Suppressor macrophage treated with lipopolysaccharide for 1 hour (primary cell): ENCODE measurements at regions not wholly inside any gene's neighbourhood (a gene's known extent, or its start where the extent isn't known, plus 50 kb on each side); places are given as distances from the start of the nearest gene placed in this dataset.

Experiments
- DNase-seq, 3 donors: peaks; one replicate each; pipeline ENCODE4 v3.0.0-alpha.2; 2020 to 2022

GRCh38 chr12:124629789-124630480, 62.5 kb upstream of the NCOR2 start:
- no peak for DNase-seq

DNA sequence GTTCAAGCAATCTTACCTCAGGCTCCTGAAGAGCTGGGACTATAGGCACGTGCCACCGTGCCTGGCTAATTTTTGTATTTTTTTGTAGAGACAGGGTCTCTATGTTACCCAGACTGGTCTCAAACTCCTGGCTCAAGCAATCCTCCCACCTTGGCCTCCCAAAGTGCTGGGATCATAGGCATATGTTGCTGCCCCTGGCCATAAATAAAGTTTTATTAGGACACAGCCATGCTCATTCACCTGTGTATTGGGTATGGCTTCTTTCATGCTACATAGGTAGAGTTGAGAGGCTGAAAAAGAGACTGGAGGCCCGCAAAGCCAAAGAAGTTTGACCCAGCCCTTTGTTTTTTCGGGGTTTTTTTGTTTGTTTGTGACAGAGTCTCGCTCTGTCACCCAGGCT, 61.7 kb upstream of the NCOR2 start:
- no peak for DNase-seq

DNA sequence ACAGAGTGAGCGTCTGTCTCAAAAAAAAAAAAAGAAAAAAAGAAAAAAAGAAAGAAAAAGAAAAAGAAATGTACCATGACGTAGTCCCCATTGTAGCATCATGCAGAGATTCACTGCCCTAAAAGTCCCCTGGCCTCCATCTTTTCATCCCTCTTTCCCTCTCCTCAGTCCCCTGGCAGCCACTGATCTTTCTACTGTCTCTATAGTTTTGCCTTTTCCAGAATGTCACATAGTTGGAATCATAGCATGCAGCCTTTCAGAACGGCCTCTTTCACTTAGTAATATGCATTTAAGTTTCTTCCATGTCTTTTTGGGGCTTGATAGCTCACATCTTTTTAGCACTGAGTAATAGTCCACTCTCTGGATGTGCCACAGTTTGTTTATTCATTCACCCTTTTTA, 60.5 kb upstream of the NCOR2 start:
- DNase-seq: no peak

DNA sequence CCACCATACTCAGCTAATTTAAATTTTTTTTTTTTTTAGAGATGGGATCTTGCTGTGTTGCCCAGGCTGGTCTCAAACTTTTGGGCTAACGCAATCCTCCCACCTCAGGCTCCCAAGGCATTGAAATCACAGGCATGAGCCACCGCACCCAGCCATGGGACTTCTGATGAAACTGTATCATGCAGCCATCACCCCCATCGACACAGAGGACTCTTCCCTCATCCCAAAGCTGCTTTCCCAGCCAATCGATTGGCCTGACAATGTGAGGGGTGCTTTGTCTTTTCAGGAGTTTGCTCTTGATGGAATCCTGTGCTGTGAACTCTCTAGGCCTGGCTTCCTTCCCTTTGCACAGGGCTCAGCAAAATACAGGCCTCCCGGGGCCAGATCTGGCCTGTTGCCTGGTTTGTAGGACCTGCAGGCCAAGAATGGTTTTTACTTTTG, 59.6 kb upstream of the NCOR2 start:
- peak in 2 of 3 donors; percentile 27 to 39 for DNase-seq

DNA sequence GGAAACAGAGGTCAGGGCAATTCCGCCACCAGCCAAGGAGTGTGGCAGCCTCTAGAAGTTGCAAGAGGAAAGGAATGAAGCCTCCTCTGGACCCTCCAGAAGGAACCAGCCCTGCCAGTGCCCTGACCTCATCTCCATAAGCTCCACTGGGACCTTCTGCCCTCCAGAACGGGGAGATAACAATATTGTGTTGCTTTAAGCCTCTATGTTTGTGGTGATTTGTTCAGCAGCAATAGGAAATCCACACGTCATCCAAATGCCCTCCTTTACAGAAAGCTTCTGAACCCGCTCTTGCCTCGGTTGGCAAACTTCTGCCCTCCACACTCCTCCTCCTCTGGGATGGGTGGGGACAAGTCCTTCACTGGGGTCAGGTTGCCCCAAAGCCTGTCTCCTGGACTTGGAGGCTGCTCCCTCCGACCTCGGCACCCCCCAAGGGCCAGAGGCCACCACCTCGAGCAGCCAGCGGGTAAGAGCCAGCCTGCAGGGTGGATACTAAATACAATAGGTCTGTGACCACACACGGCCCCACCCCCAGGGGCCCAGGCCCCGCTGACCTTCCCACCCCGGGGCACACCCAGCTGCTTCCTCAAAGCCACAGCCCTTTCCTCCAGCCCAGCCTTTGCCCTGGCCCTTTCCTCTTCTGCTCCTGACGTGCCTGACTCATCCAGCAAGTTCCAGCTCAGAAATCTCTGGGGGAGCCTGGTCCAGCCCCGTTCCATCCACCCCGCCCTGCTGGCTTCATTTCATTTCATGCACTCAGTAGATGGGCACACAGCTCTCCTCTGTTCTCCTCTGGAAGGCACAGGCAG, 58.7 kb upstream of the NCOR2 start:
- DNase-seq: peak; percentile 91

DNA sequence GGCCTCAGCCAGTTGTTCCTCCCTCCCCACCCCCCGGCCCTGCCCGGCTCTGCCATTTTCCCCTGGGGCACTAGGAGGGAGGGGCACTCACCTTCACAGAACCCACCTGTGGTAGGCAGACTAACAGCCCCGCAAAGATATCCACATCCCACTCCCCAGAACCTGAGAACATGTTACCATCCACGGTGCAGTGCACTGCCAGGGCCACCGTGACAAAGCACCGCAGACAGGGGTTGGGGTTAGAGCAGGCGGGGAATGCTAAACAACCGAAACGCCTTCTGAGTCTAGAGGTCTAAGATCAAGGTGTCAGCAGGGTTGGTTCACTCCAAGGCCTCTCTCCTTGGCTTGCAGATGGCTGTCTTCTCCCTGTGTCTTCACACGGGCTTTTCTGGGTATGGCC, 57.4 kb upstream of the NCOR2 start:
- no peak for DNase-seq

- no peak for DNase-seq
Measured at GRCh38 chr12:124623344-124624035, 56.1 kb upstream of the NCOR2 start.

- no peak for DNase-seq
Measured at GRCh38 chr12:124622764-124623163, 55.4 kb upstream of the NCOR2 start.

DNA sequence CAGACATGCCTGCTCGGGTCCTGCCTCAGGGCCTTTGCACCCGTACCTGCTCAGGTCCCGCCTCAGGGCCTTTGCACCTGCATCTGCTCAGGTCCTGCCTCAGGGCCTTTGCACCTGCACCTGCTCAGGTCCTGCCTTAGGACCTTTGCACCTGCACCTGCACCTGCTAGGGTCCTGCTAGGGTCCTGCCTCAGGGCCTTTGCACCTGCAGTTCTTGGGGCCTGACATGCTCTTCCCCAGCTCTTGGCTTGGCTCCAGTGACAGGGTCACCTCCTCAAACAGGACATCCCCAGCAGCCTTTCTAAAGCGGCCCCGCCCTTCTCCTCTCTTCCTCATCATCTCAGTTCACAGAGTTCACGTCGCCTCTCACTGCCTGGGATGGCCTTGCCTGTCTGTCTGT, 54.9 kb upstream of the NCOR2 start:
- no peak for DNase-seq

GRCh38 chr12:124621296-124621660, 53.9 kb upstream of the NCOR2 start:
- DNase-seq: no peak

DNA sequence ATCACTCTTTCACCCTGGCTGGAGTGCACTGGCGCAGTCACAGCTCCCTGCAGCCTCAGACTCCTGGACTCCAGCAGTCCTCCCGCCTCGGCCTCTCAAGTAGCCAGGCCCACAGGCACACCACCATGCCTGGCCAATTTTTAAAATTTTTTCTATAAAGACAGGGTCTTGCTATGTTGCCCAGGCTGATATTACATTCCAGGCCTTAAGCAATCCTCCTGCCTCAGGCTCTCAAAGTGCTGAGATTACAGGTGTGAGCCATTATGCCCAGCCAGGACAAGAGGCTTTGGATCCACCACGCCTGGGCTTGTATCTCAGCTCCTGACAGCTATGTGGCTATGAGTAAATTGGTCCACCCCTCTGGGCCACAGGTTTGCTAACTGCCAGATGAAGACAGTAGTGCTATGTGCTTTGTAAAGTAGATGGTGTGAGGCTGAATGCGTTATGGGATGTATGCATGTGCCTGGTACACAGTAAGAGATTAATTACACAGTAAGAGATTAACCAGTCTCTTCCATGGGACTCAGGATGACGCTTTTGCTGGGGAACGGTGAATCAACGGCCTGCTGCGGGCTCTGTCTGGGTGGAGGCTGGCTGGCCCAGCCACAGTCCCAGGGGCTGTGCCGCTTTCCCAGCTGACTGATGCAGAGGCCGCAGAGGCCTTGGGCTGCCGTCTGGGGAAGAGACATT, 53.3 kb upstream of the NCOR2 start:
- DNase-seq: no peak

DNA sequence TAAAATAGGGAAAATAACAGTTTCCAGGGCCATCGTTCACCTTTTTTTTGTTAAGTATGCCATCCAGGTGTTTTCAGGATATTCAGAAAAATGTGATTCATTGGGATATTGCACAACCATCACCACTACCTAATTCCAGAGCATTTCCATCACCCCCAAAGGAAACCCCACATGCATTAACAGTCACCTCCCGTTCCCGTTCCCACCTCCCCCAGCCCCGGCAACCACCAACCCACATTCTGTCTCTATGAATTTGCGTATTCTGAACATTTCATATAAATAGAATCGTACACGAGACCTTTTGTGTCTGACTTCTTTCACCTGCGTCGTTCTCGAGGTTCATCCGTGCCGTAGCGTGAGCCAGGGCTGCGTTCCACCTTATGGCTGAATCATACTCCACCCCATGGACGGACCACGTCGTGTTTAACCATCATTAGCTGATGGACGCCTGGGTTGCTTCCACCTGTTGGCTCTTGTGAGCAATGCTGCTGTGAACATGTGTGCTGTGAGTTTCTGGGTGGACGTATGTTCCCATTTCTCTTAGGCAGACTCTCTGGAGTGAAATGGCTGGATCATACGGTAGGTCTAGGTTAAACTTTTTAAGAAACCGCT, 51.0 kb upstream of the NCOR2 start:
- no peak for DNase-seq

DNA sequence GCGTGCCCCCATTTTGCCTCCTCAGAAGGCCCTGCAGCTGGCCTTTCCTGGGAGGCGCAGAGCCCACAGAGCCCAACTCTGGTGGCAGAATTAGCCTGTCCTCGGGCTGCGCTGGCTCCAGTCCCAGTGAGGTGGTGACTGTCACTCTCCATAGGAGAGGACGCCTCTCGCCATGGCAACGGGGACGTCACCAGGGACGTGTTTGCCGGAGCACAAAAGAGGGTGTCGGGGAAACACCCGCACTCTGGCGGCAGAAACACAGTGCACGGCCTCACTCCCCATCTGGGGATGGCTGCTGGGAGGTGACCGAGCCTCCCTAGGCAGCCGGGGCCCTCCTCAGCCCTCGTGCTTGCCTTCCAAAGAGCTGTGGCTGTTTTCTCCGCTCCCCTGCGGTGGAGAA, 50.2 kb upstream of the NCOR2 start:
- DNase-seq: no peak
